GM10266 (cell line): ENCODE measurements at regions not wholly inside any gene's neighbourhood (a gene's known extent, or its start where the extent isn't known, plus 50 kb on each side); places are given as distances from the start of the nearest gene placed in this dataset.

Experiments used
- DNase-seq: peaks from one replicate; pipeline ENCODE4 v3.0.0; 2012; ENCODE audit errors: extremely low spot score
- CTCF ChIP-seq: IDR thresholded peaks from 2 replicates; pipeline ENCODE4 v1.5.1; 2012; ENCODE audit warnings: mild to moderate bottlenecking, low read depth; ENCODE audit not compliant: control insufficient read depth, insufficient read depth; ENCODE audit errors: missing control alignments

GRCh38 chr2:380221-380620, 92.3 kb upstream of the ALKAL2 start:
- no peak for DNase-seq
- TF ChIP-seq CTCF: no peak

GRCh38 chr2:379778-380177, 91.9 kb upstream of the ALKAL2 start:
- no peak for TF ChIP-seq CTCF
- no peak for DNase-seq

GRCh38 chr2:378364-378763, 90.5 kb upstream of the ALKAL2 start:
- no peak for DNase-seq
- TF ChIP-seq CTCF: no peak

GRCh38 chr2:377414-377813, 89.5 kb upstream of the ALKAL2 start:
- no peak for DNase-seq
- TF ChIP-seq CTCF: no peak

- no peak for TF ChIP-seq CTCF
- no peak for DNase-seq
Measured at GRCh38 chr2:375956-376307, 88.0 kb upstream of the ALKAL2 start.

GRCh38 chr2:375270-375955, 87.5 kb upstream of the ALKAL2 start:
- no peak for TF ChIP-seq CTCF
- DNase-seq: no peak

- DNase-seq: no peak
Measured at GRCh38 chr2:368386-368785, 80.5 kb upstream of the ALKAL2 start.

More at GRCh38 chr2:368386-368785, 80.5 kb upstream of the ALKAL2 start:
- TF ChIP-seq CTCF: no peak
